HepG2 (cell line): ENCODE measurements at regions not wholly inside any gene's neighbourhood (a gene's known extent, or its start where the extent isn't known, plus 50 kb on each side); places are given as distances from the start of the nearest gene placed in this dataset.
A peak's percentile ranks its signal among the peaks of the same experiment; 100 is the strongest.
"Not testable (repeated sequence)": the region's sequence is repeated elsewhere in the genome, so short reads cannot be mapped to it uniquely, and the experiment has no call there.

Source experiments
- ATAC-seq: fragments of 200-7000 bp; cut with Tn5 transposase; 3 replicates; pipeline ENCODE4 v1.9.1; 2020; ENCODE audit warnings: mild to moderate bottlenecking, moderate library complexity
- BruUV-seq: library from RNA; stranded (reverse); fragments of 400-500 nt; replicated peaks from 2 replicates; lab custom pipeline; 2021; lab: Mats Ljungman, UMichigan
- CTCF ChIA-PET: fragments of 300-600 bp; formaldehyde crosslinking; extraction: SDS; loops from one replicate; lab custom pipeline; 2021; ENCODE audit warnings: low total read pairs, inconsistent platforms, low intra/inter-chr PET ratio; lab: Yijun Ruan, JAX
- POLR2A ChIA-PET: fragments of 350-600 bp; sonication (Branson Sonifier 250); formaldehyde crosslinking; loops from one replicate; lab custom pipeline; 2020; ENCODE audit warnings: antibody characterized with exemption, inconsistent platforms; lab: Yijun Ruan, JAX
- DNase-seq: peaks from one replicate; pipeline ENCODE4 v3.0.0-alpha.2; 2015; ENCODE audit warnings: low spot score
- FAIRE-seq: peaks from 3 replicates; lab custom pipeline; 2011; peaks lifted over from hg19 to GRCh38; lab: Jason Lieb, UNC
- H2AFZ ChIP-seq: one replicate; pipeline ENCODE4 v1.6.1; 2011; ENCODE audit warnings: low read length, inconsistent platforms
- H3K27ac ChIP-seq: fragments of 300-600 bp; 3 replicates; pipeline ENCODE4 v1.8.0; 2011; ENCODE audit warnings: mixed run types, mild to moderate bottlenecking, mixed read lengths, low read length, inconsistent platforms; ENCODE audit not compliant: insufficient read depth; ENCODE audit errors: extremely low read length
- H3K27me3 ChIP-seq, 2 experiments: fragments of 200-600 bp in 1 of 2; 2 replicates in 1 of 2; 3 replicates in 1 of 2; pipeline versions ENCODE4 v1.6.0 to v1.8.0; 2011; ENCODE audit warnings: low read length in 2 of 2, mild to moderate bottlenecking in 2 of 2, moderate library complexity in 2 of 2, inconsistent platforms in 1 of 2; ENCODE audit not compliant: insufficient read depth in 2 of 2, control insufficient read depth in 1 of 2
- H3K36me3 ChIP-seq, 2 experiments: fragments of 200-600 bp in 1 of 2; replicated peaks in 1 of 2; 2 replicates in 1 of 2; 3 replicates in 1 of 2; pipeline versions ENCODE4 v1.5.1 to v1.8.0; 2011; ENCODE audit warnings: low read length in 2 of 2, inconsistent platforms in 1 of 2; ENCODE audit not compliant: insufficient read depth in 2 of 2, control insufficient read depth in 1 of 2
- H3K4me1 ChIP-seq: 2 replicates; pipeline ENCODE4 v1.5.1; 2012; ENCODE audit warnings: low read length, inconsistent platforms; ENCODE audit not compliant: insufficient read depth
- H3K4me2 ChIP-seq: 2 replicates; pipeline ENCODE4 v1.6.0; 2011; ENCODE audit warnings: low read depth, low read length, inconsistent platforms
- H3K4me3 ChIP-seq, 3 experiments: fragments of 200-600 bp in 1 of 3; sonication (generic), shearing (Covaris generic) in 1 of 3; replicated peaks in 1 of 3; 2 replicates each; pipeline ENCODE4 v1.5.1; 2011 to 2016; ENCODE audit warnings: low read length in 3 of 3, inconsistent platforms in 2 of 3, low read depth in 2 of 3, mild to moderate bottlenecking in 2 of 3, control low read depth in 1 of 3, mixed read lengths in 1 of 3; ENCODE audit not compliant: insufficient read depth in 1 of 3
- H3K79me2 ChIP-seq: one replicate; pipeline ENCODE4 v1.6.1; 2011; ENCODE audit warnings: low read length, inconsistent platforms; ENCODE audit not compliant: insufficient read depth
- H3K9ac ChIP-seq: 2 replicates; pipeline ENCODE4 v1.6.0; 2011; ENCODE audit warnings: mild to moderate bottlenecking, low read depth, low read length, inconsistent platforms; ENCODE audit not compliant: insufficient read depth
- H3K9me3 ChIP-seq: 2 replicates; pipeline ENCODE4 v1.5.1; 2012; ENCODE audit warnings: mild to moderate bottlenecking, low read length
- H4K20me1 ChIP-seq: 2 replicates; pipeline ENCODE4 v1.6.0; 2011; ENCODE audit warnings: inconsistent platforms, mild to moderate bottlenecking, low read length, moderate library complexity; ENCODE audit not compliant: insufficient read depth
- MED1 ChIP-seq: sonication (generic); formaldehyde crosslinking; IDR thresholded peaks from 2 replicates; pipeline ENCODE4 v1.4.0; 2020; ENCODE audit warnings: missing genetic modification reagents
- WGBS: methylation state at CpG from one replicate; pipeline ENCODE4 v1.1.6; 2017; ENCODE audit warnings: low lambda C conversion rate; 5-methylcytosine and 5-hydroxymethylcytosine counted together
- in situ Hi-C: cut with HindIII; loops from 2 replicates; pipeline ENCODE4 v1.10.0; 2017; ENCODE audit warnings: low pct_unique_long_range_greater_than_20kb; ENCODE audit not compliant: extremely low pct_ligation_motif_present
- intact Hi-C: fragments of 100-400 bp; cut with micrococcal nuclease; formaldehyde crosslinking; loops from one replicate; pipeline ENCODE4 v1.10.0; 2022; ENCODE audit not compliant: unreplicated experiment
- TF ChIP-seq, protein P1 (sequence below): IDR thresholded peaks from 2 replicates; pipeline ENCODE4 v1.6.1; 2016; ENCODE audit warnings: missing compliant biosample characterization, missing genetic modification reagents, borderline replicate concordance
- TF ChIP-seq, protein P2 (sequence below): sonication (generic); formaldehyde crosslinking; IDR thresholded peaks from 2 replicates; pipeline ENCODE4 v1.4.0; 2020; ENCODE audit warnings: missing genetic modification reagents

- TF ChIP-seq, protein P1, sequence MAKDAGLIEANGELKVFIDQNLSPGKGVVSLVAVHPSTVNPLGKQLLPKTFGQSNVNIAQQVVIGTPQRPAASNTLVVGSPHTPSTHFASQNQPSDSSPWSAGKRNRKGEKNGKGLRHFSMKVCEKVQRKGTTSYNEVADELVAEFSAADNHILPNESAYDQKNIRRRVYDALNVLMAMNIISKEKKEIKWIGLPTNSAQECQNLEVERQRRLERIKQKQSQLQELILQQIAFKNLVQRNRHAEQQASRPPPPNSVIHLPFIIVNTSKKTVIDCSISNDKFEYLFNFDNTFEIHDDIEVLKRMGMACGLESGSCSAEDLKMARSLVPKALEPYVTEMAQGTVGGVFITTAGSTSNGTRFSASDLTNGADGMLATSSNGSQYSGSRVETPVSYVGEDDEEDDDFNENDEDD (CRISPR knock-in tag) = peak; percentile 26; the same call in 1 of the 2 replicates
Observed at GRCh38 chr6:167217951-167218759, 60.4 kb upstream of the GPR31 start (continued).

GRCh38 chr6:167219079-167219478, 61.3 kb upstream of the GPR31 start:
- ChIA-PET CTCF (interaction anchor here (4.1 kb wide), 1 partner anchor 69 kb away, joined by 19 read pairs; no protein-coding TSS in a partner anchor), POLR2A (interaction anchor here (0.9 to 4.7 kb wide), 3 partner anchors 37 to 123 kb away, joined by 3 to 48 read pairs (median 13); no protein-coding TSS in a partner anchor)

More at GRCh38 chr6:167219079-167219478, 61.3 kb upstream of the GPR31 start:
- H3K9me3 ChIP-seq, FAIRE-seq, H3K27me3 ChIP-seq, H3K4me3 ChIP-seq, H3K79me2 ChIP-seq, H4K20me1 ChIP-seq, H2AFZ ChIP-seq, DNase-seq, in situ Hi-C loops, H3K4me2 ChIP-seq, H3K36me3 ChIP-seq, BruUV-seq, ATAC-seq: not testable (repeated sequence)
- Histone ChIP-seq H3K9ac (peak overlapping the region; percentile 82), H3K27ac (peak overlapping the region; percentile 82), H3K4me1 (peaks cover 92% of the 10 kb centered on the region)
- intact Hi-C loops = loop anchor here (5.0 kb wide), 1 partner anchor 37 kb away; no protein-coding TSS in a partner anchor
- 87% methylated on average over 3 of the region's 4 CpGs for WGBS
- TF ChIP-seq, protein P2, sequence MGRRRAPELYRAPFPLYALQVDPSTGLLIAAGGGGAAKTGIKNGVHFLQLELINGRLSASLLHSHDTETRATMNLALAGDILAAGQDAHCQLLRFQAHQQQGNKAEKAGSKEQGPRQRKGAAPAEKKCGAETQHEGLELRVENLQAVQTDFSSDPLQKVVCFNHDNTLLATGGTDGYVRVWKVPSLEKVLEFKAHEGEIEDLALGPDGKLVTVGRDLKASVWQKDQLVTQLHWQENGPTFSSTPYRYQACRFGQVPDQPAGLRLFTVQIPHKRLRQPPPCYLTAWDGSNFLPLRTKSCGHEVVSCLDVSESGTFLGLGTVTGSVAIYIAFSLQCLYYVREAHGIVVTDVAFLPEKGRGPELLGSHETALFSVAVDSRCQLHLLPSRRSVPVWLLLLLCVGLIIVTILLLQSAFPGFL (CRISPR knock-in tag) = 0 out of 2 replicates have a peak, but pooled peaks have one; percentile 36
- TF ChIP-seq MED1 (CRISPR knock-in tag) = peak; percentile 19; the same call in 1 of the 2 replicates
